Smooth muscle cell (in vitro differentiated cells): ENCODE measurements at regions not wholly inside any gene's neighbourhood (a gene's known extent, or its start where the extent isn't known, plus 50 kb on each side); places are given as distances from the start of the nearest gene placed in this dataset.
"Not testable (repeated sequence)": the region's sequence is repeated elsewhere in the genome, so short reads cannot be mapped to it uniquely, and the experiment has no call there.

ENCODE experiments used
- DNase-seq: peaks from one replicate; lab custom pipeline; 2025; ENCODE audit not compliant: unreplicated experiment; lab: John Stamatoyannopoulos, UW
- H2AFZ ChIP-seq: fragments of 200-600 bp; sonication (generic); 2 replicates; pipeline ENCODE4 v1.6.0; 2016; ENCODE audit warnings: antibody characterized with exemption, low read depth, mild to moderate bottlenecking
- H3F3A ChIP-seq: fragments of 200-600 bp; sonication (generic); 2 replicates; pipeline ENCODE4 v1.6.0; 2017; ENCODE audit warnings: antibody characterized with exemption, low read depth
- H3K27ac ChIP-seq: fragments of 200-600 bp; sonication (generic); 2 replicates; pipeline ENCODE4 v1.5.1; 2016; ENCODE audit warnings: low read depth, mild to moderate bottlenecking
- H3K27me3 ChIP-seq: fragments of 200-600 bp; sonication (generic); 2 replicates; pipeline ENCODE4 v1.6.1; 2016; ENCODE audit warnings: low read depth, mild to moderate bottlenecking
- H3K36me3 ChIP-seq: fragments of 200-600 bp; sonication (generic); 2 replicates; pipeline ENCODE4 v1.5.1; 2016; ENCODE audit warnings: low read depth
- H3K4me1 ChIP-seq: fragments of 200-600 bp; sonication (generic); 2 replicates; pipeline ENCODE4 v1.5.1; 2016; ENCODE audit warnings: low read depth
- H3K4me2 ChIP-seq: fragments of 200-600 bp; sonication (generic); 2 replicates; pipeline ENCODE4 v1.6.0; 2016; ENCODE audit warnings: mild to moderate bottlenecking
- H3K4me3 ChIP-seq: fragments of 200-600 bp; sonication (generic); 2 replicates; pipeline ENCODE4 v1.5.1; 2016; ENCODE audit warnings: mild to moderate bottlenecking
- H3K79me2 ChIP-seq: fragments of 200-600 bp; sonication (generic); 2 replicates; pipeline ENCODE4 v1.6.0; 2016; ENCODE audit warnings: low read depth, mild to moderate bottlenecking
- H3K9ac ChIP-seq: fragments of 200-600 bp; sonication (generic); 2 replicates; pipeline ENCODE4 v1.6.0; 2016; ENCODE audit warnings: low read depth
- H3K9me3 ChIP-seq: fragments of 200-600 bp; sonication (generic); replicated peaks from 2 replicates; pipeline ENCODE4 v1.5.1; 2016; ENCODE audit warnings: low read depth
- H4K20me1 ChIP-seq: fragments of 200-600 bp; sonication (generic); 2 replicates; pipeline ENCODE4 v1.6.0; 2016; ENCODE audit warnings: low read depth
- WGBS: methylation state at CpG from one replicate; pipeline ENCODE4 v1.1.7; 2016; ENCODE audit warnings: low lambda C conversion rate; 5-methylcytosine and 5-hydroxymethylcytosine counted together
- TF ChIP-seq, protein P1 (sequence below): fragments of 200-600 bp; sonication (generic); IDR thresholded peaks from 2 replicates; pipeline ENCODE4 v1.5.1; 2017; ENCODE audit warnings: borderline replicate concordance, mild to moderate bottlenecking, antibody characterized with exemption; ENCODE audit not compliant: insufficient read depth, poor library complexity, severe bottlenecking

DNA sequence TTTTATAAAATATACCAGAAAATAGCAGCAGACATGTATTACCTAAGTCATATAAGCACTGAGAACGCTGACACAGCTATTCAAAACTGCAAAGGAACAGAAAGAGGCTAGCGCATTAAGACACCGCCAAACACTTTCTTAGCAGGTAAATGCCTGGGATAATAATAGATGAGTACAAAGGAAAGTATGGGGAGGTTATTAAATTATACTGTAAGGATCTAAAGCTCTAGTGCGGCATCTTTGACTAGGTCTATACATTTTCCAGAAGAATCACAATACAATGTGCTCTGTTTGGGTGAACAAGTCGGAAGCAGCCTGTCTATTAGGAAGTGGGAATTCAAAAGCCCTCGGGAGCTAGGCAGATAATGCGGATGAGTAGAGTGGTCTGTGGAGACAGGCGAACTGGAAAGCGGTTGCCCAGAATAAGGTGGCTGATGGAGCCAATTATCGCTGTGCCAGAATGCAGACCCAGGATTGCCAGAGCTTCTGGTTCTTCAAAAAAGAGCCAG lies 443.6 kb upstream of the TENM3 start:
- Histone ChIP-seq H3K36me3 (no peaks in the 10 kb centered on the region), H3K9me3 (no peaks in the 10 kb centered on the region), H3K27ac (no peak overlapping the region), H3K9ac (no peak overlapping the region), H3K4me2 (no peak overlapping the region), H3K27me3 (no peaks in the 10 kb centered on the region), H2AFZ (no peak overlapping the region), H3K79me2 (no peaks in the 10 kb centered on the region), H3K4me1 (no peaks in the 10 kb centered on the region), H3K4me3 (no peak overlapping the region), H4K20me1 (no peaks in the 10 kb centered on the region), H3F3A (no peaks in the 10 kb centered on the region)
- DNase-seq, result no peak
- WGBS, result 91% methylated on average over 10 of the region's 10 CpGs
- TF ChIP-seq, protein P1, sequence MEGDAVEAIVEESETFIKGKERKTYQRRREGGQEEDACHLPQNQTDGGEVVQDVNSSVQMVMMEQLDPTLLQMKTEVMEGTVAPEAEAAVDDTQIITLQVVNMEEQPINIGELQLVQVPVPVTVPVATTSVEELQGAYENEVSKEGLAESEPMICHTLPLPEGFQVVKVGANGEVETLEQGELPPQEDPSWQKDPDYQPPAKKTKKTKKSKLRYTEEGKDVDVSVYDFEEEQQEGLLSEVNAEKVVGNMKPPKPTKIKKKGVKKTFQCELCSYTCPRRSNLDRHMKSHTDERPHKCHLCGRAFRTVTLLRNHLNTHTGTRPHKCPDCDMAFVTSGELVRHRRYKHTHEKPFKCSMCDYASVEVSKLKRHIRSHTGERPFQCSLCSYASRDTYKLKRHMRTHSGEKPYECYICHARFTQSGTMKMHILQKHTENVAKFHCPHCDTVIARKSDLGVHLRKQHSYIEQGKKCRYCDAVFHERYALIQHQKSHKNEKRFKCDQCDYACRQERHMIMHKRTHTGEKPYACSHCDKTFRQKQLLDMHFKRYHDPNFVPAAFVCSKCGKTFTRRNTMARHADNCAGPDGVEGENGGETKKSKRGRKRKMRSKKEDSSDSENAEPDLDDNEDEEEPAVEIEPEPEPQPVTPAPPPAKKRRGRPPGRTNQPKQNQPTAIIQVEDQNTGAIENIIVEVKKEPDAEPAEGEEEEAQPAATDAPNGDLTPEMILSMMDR, result no peak

DNA sequence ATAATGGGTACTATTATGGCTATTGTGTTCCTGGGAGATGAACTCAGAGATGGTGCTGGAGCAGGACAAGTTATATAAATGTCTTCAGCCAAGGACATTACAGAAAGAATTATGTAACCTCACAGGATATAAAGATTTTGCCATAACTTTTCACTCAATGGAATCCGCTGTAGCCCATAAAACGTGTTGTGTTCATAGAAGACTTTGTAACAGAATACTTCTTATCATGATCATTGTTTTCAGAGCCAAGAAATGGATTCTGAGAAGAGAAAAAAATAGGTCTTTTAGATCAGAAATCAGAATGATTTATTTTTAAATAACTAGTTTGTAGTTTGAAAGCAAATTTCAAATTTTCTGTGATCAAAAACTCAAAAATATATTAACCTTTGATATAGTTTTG lies 441.0 kb upstream of the TENM3 start:
- Histone ChIP-seq H3K4me2 (no peak overlapping the region), H4K20me1 (no peaks in the 10 kb centered on the region), H3K79me2 (no peaks in the 10 kb centered on the region), H3K4me3 (no peak overlapping the region), H3K27ac (no peak overlapping the region), H3K9ac (no peak overlapping the region), H3K27me3 (peaks cover 5% of the 10 kb centered on the region), H3K4me1 (no peaks in the 10 kb centered on the region), H3K9me3 (no peaks in the 10 kb centered on the region), H2AFZ (no peak overlapping the region), H3F3A (no peaks in the 10 kb centered on the region), H3K36me3 (no peaks in the 10 kb centered on the region)
- TF ChIP-seq, protein P1, result no peak
- WGBS, result 87% methylated on average over 2 of the region's 2 CpGs
- DNase-seq, result no peak

DNA sequence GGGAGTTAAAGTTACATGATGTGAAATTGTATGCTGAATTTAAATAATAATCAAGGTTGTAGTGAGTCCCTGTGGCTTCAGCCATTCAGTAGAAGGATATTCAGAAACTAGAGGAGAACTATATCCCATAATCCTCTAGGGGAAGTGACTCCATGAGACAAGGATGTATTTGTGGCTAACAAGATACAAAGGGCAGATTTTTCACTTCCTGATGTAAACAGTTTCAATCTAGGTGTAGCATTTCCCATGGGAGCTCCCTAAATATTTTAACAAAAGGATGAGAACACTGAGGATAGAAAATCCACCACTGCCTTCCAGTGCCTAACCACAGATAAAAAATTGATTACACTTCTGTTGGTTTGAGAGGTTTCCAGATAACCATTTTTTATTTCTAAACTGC lies 435.4 kb upstream of the TENM3 start:
- no peak overlapping the region for H3K27ac ChIP-seq
- H3K36me3 ChIP-seq, result no peaks in the 10 kb centered on the region
- TF ChIP-seq, protein P1, result no peak
- H4K20me1 ChIP-seq, result no peaks in the 10 kb centered on the region
- no peaks in the 10 kb centered on the region for H3K79me2 ChIP-seq
- H3F3A ChIP-seq, result no peaks in the 10 kb centered on the region
- H3K4me3 ChIP-seq, result no peak overlapping the region
- H3K9ac ChIP-seq, result no peak overlapping the region
- no peak overlapping the region for H3K4me2 ChIP-seq
- no peaks in the 10 kb centered on the region for H3K4me1 ChIP-seq
- DNase-seq, result no peak
- no peaks in the 10 kb centered on the region for H3K9me3 ChIP-seq
- peaks cover 5% of the 10 kb centered on the region for H3K27me3 ChIP-seq
- no peak overlapping the region for H2AFZ ChIP-seq

DNA sequence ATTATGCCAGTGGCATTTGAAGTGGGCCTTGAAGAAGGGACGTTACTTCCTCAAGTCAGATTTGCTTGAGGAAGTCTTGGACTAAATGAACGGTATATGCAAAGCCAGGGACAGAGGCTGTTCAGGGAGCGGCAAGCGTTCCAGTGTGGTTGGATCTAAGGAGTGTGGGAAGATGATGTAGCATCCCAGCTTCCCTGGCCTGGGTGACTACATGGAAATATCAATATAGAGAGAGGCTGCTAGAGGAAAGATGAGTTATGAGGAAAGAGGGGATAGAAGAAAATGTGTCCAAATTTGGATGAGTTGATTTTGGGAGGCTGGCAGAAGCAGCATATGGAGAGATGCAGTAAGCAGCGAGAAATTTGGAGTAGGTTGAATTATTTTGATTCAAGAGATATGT lies 432.5 kb upstream of the TENM3 start:
- Histone ChIP-seq H3K27me3 (no peaks in the 10 kb centered on the region), H3K79me2 (no peaks in the 10 kb centered on the region), H3K27ac (no peak overlapping the region), H3K9ac (no peak overlapping the region), H3K4me1 (no peaks in the 10 kb centered on the region), H3F3A (no peaks in the 10 kb centered on the region), H3K4me3 (no peak overlapping the region), H2AFZ (no peak overlapping the region), H3K36me3 (no peaks in the 10 kb centered on the region), H3K9me3 (no peaks in the 10 kb centered on the region), H4K20me1 (no peaks in the 10 kb centered on the region), H3K4me2 (no peak overlapping the region)
- 86% methylated on average over 5 of the region's 5 CpGs for WGBS
- TF ChIP-seq, protein P1, result no peak
- DNase-seq, result no peak

DNA sequence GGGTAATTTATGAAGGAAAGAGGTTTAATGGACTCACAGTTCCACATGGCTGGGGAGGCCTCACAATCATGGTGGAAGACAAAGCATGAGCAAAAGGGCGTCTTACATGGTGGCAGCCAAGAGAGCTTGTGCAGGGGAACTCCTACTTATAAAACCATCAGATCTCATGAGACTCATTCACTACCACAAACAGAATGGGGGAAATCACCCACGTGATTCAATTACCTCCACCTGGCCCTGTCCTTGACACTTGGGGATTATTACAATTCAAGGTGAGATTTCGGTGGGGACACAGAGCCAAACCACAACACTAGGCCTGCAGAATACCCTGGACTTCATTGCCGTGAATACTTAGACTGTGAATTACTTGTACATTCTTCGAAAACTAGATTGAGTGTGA lies 431.7 kb upstream of the TENM3 start:
- not testable (repeated sequence) for H3F3A ChIP-seq, H4K20me1 ChIP-seq, DNase-seq, H3K27me3 ChIP-seq, H3K9ac ChIP-seq, H3K4me2 ChIP-seq, H3K36me3 ChIP-seq, H3K27ac ChIP-seq, H3K4me3 ChIP-seq, H2AFZ ChIP-seq, H3K79me2 ChIP-seq, H3K9me3 ChIP-seq, H3K4me1 ChIP-seq
- WGBS, result 96% methylated on average over 5 of the region's 5 CpGs
